ENCODE measurements at regions not wholly inside any gene's neighbourhood (a gene's known extent, or its start where the extent isn't known, plus 50 kb on each side); places are given as distances from the start of the nearest gene placed in this dataset.

GRCh38 chr18:71433373-71433772, 1110.8 kb downstream of the CBLN2 start:
- peaks cover 82% of the 10 kb centered on the region for H3K9me3 Mint-ChIP-seq
- H3K4me1 Mint-ChIP-seq: no peaks in the 10 kb centered on the region
- no peak for ATAC-seq
- no peak for DNase-seq (ENCODE audit: low spot score)
- peaks cover 59% of the 10 kb centered on the region for H3K36me3 Mint-ChIP-seq
- H3K27me3 Mint-ChIP-seq (ENCODE audit: low read depth): peaks cover 5% of the 10 kb centered on the region; the same call in 1 of the 2 replicates
- no peak overlapping the region for H3K27ac Mint-ChIP-seq
- CTCF ChIA-PET: no interaction called here
- POLR2A ChIA-PET: no interaction called here
- TF ChIP-seq, protein P1, sequence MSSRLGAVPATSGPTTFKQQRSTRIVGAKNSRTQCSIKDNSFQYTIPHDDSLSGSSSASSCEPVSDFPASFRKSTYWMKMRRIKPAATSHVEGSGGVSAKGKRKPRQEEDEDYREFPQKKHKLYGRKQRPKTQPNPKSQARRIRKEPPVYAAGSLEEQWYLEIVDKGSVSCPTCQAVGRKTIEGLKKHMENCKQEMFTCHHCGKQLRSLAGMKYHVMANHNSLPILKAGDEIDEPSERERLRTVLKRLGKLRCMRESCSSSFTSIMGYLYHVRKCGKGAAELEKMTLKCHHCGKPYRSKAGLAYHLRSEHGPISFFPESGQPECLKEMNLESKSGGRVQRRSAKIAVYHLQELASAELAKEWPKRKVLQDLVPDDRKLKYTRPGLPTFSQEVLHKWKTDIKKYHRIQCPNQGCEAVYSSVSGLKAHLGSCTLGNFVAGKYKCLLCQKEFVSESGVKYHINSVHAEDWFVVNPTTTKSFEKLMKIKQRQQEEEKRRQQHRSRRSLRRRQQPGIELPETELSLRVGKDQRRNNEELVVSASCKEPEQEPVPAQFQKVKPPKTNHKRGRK (CRISPR knock-in tag; IDR thresholded peaks at IDR 0.05; ENCODE audit: borderline replicate concordance): no peak
- TF ChIP-seq, protein P2, sequence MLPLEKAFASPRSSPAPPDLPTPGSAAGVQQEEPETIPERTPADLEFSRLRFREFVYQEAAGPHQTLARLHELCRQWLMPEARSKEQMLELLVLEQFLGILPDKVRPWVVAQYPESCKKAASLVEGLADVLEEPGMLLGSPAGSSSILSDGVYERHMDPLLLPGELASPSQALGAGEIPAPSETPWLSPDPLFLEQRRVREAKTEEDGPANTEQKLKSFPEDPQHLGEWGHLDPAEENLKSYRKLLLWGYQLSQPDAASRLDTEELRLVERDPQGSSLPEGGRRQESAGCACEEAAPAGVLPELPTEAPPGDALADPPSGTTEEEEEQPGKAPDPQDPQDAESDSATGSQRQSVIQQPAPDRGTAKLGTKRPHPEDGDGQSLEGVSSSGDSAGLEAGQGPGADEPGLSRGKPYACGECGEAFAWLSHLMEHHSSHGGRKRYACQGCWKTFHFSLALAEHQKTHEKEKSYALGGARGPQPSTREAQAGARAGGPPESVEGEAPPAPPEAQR (CRISPR knock-in tag; IDR thresholded peaks at IDR 0.05): no peak
- TF ChIP-seq, protein P3, sequence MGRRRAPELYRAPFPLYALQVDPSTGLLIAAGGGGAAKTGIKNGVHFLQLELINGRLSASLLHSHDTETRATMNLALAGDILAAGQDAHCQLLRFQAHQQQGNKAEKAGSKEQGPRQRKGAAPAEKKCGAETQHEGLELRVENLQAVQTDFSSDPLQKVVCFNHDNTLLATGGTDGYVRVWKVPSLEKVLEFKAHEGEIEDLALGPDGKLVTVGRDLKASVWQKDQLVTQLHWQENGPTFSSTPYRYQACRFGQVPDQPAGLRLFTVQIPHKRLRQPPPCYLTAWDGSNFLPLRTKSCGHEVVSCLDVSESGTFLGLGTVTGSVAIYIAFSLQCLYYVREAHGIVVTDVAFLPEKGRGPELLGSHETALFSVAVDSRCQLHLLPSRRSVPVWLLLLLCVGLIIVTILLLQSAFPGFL (CRISPR knock-in tag; IDR thresholded peaks at IDR 0.05; ENCODE audit: borderline replicate concordance): no peak
- TF ChIP-seq SP1 (CRISPR knock-in tag; conservative IDR thresholded peaks at IDR 0.05) (no peak), PRDM15 (CRISPR knock-in tag; IDR thresholded peaks at IDR 0.05) (no peak), ZNF532 (CRISPR knock-in tag; IDR thresholded peaks at IDR 0.05; ENCODE audit: borderline replicate concordance) (no peak)
- TF ChIP-seq, protein P4, sequence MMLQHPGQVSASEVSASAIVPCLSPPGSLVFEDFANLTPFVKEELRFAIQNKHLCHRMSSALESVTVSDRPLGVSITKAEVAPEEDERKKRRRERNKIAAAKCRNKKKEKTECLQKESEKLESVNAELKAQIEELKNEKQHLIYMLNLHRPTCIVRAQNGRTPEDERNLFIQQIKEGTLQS (CRISPR knock-in tag; conservative IDR thresholded peaks at IDR 0.05): no peak
- no peak overlapping the region for H3K4me3 Mint-ChIP-seq

GRCh38 chr18:71431689-71432088, 1112.5 kb downstream of the CBLN2 start:
- no peak for ATAC-seq
- DNase-seq (ENCODE audit: low spot score): no peak
- H3K27me3 Mint-ChIP-seq (ENCODE audit: low read depth): no peaks in the 10 kb centered on the region; the same call in 1 of the 2 replicates
- H3K9me3 Mint-ChIP-seq: peaks cover 77% of the 10 kb centered on the region
- ChIA-PET POLR2A (no interaction called here), CTCF (no interaction called here)
- H3K4me1 Mint-ChIP-seq: no peaks in the 10 kb centered on the region
- peaks cover 50% of the 10 kb centered on the region for H3K36me3 Mint-ChIP-seq
- no peak overlapping the region for H3K27ac Mint-ChIP-seq
- H3K4me3 Mint-ChIP-seq: no peak overlapping the region
- TF ChIP-seq ATF2 (CRISPR knock-in tag; IDR thresholded peaks at IDR 0.05; ENCODE audit: borderline replicate concordance, low read depth): no peak
- TF ChIP-seq RORB (CRISPR knock-in tag; IDR thresholded peaks at IDR 0.05): no peak
- TF ChIP-seq NR2C2 (CRISPR knock-in tag; IDR thresholded peaks at IDR 0.05): no peak
- TF ChIP-seq IRF1 (CRISPR knock-in tag; IDR thresholded peaks at IDR 0.05): no peak
- TF ChIP-seq ZNF425 (CRISPR knock-in tag; conservative IDR thresholded peaks at IDR 0.05): no peak
- no peak for TF ChIP-seq JAZF1 (CRISPR knock-in tag; IDR thresholded peaks at IDR 0.05)
- no peak for TF ChIP-seq E2F4 (CRISPR knock-in tag; IDR thresholded peaks at IDR 0.05; ENCODE audit: borderline replicate concordance, low read depth)
- TF ChIP-seq CREB1 (CRISPR knock-in tag; IDR thresholded peaks at IDR 0.05): no peak
- no peak for TF ChIP-seq NFATC4 (CRISPR knock-in tag; IDR thresholded peaks at IDR 0.05)
